KMS-11 (cell line): ENCODE measurements at regions not wholly inside any gene's neighbourhood (a gene's known extent, or its start where the extent isn't known, plus 50 kb on each side); places are given as distances from the start of the nearest gene placed in this dataset.

Experiments
- H2AFZ ChIP-seq: fragments of 200-600 bp; sonication (generic); 2 replicates; pipeline ENCODE4 v1.6.1; 2016; ENCODE audit warnings: antibody characterized with exemption, mixed run types, low read depth
- H3K27ac ChIP-seq: fragments of 200-600 bp; sonication (generic); 2 replicates; pipeline ENCODE4 v1.6.1; 2016; ENCODE audit warnings: mild to moderate bottlenecking, mixed run types
- H3K27me3 ChIP-seq: fragments of 200-600 bp; sonication (generic); 2 replicates; pipeline ENCODE4 v1.6.1; 2017; ENCODE audit warnings: mild to moderate bottlenecking, low read depth, mixed run types, moderate library complexity; ENCODE audit not compliant: insufficient read depth
- H3K36me3 ChIP-seq: fragments of 200-600 bp; sonication (generic); 2 replicates; pipeline ENCODE4 v1.6.1; 2017; ENCODE audit warnings: mild to moderate bottlenecking, mixed run types; ENCODE audit not compliant: insufficient read depth
- H3K4me1 ChIP-seq: fragments of 200-600 bp; sonication (generic); 2 replicates; pipeline ENCODE4 v1.6.1; 2016; ENCODE audit warnings: mild to moderate bottlenecking, low read depth, mixed run types; ENCODE audit not compliant: poor library complexity, severe bottlenecking
- H3K4me2 ChIP-seq: fragments of 200-600 bp; sonication (generic); 2 replicates; pipeline ENCODE4 v1.7.0; 2016; ENCODE audit warnings: mild to moderate bottlenecking, mixed run types
- H3K4me3 ChIP-seq: fragments of 200-600 bp; sonication (generic); IDR thresholded peaks from 2 replicates; pipeline ENCODE4 v1.6.1; 2017; ENCODE audit warnings: low read depth, low read length, mixed read lengths; ENCODE audit not compliant: insufficient read depth
- H3K79me2 ChIP-seq: fragments of 200-600 bp; sonication (generic); 2 replicates; pipeline ENCODE4 v1.6.1; 2016; ENCODE audit warnings: low read depth, mixed run types; ENCODE audit not compliant: insufficient read depth
- H3K9ac ChIP-seq: fragments of 200-600 bp; sonication (generic); 2 replicates; pipeline ENCODE4 v1.6.1; 2016; ENCODE audit warnings: mild to moderate bottlenecking, mixed run types
- H4K20me1 ChIP-seq: fragments of 200-600 bp; sonication (generic); 2 replicates; pipeline ENCODE4 v1.6.1; 2016; ENCODE audit warnings: mild to moderate bottlenecking, mixed run types; ENCODE audit not compliant: insufficient read depth
- TF ChIP-seq, protein P1 (sequence below): fragments of 200-600 bp; sonication (generic); conservative IDR thresholded peaks from 2 replicates; pipeline ENCODE4 v1.6.1; 2017; ENCODE audit warnings: low read depth, mild to moderate bottlenecking, antibody characterized with exemption, low read length, moderate library complexity, mixed read lengths

DNA sequence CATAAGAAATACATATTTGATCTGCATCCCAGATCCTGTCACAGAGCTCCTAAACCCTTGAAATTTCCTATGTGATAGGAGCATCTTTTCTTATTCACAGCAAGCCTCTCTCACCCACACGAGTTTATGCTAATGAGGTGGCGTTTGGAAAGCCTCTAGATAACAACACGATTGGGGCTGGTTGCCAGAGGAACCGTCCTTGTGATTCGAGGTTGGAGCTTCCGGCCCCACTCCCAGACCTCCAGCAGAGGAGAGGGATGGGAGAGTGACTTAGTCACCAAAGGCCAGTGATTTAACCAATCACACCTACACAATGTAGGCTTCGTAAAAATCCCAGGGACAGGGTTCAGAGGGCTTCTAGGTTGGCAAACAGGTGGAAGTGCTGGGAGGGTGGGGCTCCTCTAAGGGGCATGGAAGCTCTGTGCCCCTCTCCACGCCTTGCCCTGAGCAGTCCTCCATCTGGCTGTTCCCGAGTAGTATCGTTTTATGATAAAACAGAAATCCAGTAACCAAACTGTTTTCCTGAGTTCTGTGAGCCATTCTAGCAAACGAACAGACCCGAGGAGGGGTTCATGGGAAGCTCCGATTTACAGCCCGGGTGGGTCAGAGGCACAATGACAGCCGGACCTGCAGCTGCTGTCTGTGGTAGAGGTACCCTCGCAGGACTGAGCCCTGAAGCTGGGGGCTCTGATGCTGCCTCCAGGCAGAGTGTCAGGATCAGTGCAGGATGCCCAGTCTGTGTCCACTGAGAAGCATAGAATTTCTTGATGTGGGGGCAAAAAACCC lies 238.1 kb upstream of the ARID1B start:
- H3K4me2 ChIP-seq = no peak overlapping the region
- no peaks in the 10 kb centered on the region for H3K27me3 ChIP-seq
- no peak overlapping the region for H3K27ac ChIP-seq
- H3K79me2 ChIP-seq = no peaks in the 10 kb centered on the region
- H3K9ac ChIP-seq = no peak overlapping the region
- H3K36me3 ChIP-seq = no peaks in the 10 kb centered on the region
- no peak overlapping the region for H3K4me3 ChIP-seq
- TF ChIP-seq, protein P1, sequence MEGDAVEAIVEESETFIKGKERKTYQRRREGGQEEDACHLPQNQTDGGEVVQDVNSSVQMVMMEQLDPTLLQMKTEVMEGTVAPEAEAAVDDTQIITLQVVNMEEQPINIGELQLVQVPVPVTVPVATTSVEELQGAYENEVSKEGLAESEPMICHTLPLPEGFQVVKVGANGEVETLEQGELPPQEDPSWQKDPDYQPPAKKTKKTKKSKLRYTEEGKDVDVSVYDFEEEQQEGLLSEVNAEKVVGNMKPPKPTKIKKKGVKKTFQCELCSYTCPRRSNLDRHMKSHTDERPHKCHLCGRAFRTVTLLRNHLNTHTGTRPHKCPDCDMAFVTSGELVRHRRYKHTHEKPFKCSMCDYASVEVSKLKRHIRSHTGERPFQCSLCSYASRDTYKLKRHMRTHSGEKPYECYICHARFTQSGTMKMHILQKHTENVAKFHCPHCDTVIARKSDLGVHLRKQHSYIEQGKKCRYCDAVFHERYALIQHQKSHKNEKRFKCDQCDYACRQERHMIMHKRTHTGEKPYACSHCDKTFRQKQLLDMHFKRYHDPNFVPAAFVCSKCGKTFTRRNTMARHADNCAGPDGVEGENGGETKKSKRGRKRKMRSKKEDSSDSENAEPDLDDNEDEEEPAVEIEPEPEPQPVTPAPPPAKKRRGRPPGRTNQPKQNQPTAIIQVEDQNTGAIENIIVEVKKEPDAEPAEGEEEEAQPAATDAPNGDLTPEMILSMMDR = no peak
- no peaks in the 10 kb centered on the region for H4K20me1 ChIP-seq
- no peak overlapping the region for H2AFZ ChIP-seq
- H3K4me1 ChIP-seq = no peaks in the 10 kb centered on the region

DNA sequence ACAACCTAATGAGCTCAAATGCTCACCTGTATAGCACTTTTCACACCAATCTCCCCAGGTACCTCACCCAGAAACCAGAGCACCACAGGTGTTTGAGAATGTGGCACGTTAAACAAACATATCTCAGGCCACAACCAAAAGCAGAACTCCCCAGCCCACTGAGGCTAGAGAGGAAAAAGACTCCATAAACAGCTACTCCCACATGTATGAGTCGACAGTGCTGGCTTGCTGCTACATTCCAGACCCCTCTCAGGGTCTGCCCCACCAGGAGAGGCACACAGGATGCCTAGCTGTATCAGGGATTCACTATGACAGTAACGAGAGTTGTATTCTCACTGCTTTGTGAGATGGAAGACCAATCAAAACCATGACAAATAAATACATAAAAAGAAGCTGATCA lies 242.6 kb upstream of the ARID1B start:
- H4K20me1 ChIP-seq = no peaks in the 10 kb centered on the region
- no peak overlapping the region for H3K27ac ChIP-seq
- H3K79me2 ChIP-seq = no peaks in the 10 kb centered on the region
- H2AFZ ChIP-seq = no peak overlapping the region
- H3K9ac ChIP-seq = no peak overlapping the region
- no peaks in the 10 kb centered on the region for H3K36me3 ChIP-seq
- no peak overlapping the region for H3K4me3 ChIP-seq
- H3K4me1 ChIP-seq = no peaks in the 10 kb centered on the region
- H3K4me2 ChIP-seq = no peak overlapping the region
- TF ChIP-seq, protein P1 = no peak
- no peaks in the 10 kb centered on the region for H3K27me3 ChIP-seq

DNA sequence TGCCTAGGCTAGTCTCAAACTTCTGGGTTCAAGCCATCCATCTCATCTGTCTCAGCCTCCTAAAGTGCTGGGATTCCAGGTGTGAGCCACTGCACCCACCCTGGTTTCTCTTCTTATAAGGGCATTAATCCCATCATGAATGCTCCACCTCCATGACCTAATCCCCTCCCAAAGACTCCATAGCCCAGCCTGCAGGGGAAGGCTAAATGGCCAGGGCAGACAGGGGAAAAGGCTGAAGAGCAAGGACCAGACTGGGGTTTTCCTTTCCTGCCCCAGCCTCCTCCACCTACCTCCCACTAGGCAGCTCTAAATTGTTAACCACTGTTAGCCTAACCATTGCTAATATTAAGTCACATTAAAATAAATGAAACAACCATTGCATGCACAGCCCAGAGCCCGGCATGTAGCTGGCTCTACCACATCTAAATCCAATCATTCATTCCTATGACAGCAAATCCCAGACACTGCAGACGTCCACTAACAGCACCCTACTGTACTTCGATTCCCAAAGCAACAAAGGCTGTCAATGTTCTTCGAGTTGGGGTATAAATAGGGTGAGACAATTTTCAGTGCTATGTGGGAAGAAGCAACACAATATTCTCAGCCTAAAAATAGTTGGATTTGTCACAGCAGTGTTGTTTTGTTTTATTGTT lies 243.2 kb upstream of the ARID1B start:
- Histone ChIP-seq H3K27me3 (no peaks in the 10 kb centered on the region), H3K27ac (no peak overlapping the region), H3K79me2 (no peaks in the 10 kb centered on the region), H3K4me2 (no peak overlapping the region), H3K4me3 (no peak overlapping the region), H4K20me1 (no peaks in the 10 kb centered on the region), H3K4me1 (no peaks in the 10 kb centered on the region), H3K36me3 (no peaks in the 10 kb centered on the region), H3K9ac (no peak overlapping the region), H2AFZ (no peak overlapping the region)
- TF ChIP-seq, protein P1 = no peak

DNA sequence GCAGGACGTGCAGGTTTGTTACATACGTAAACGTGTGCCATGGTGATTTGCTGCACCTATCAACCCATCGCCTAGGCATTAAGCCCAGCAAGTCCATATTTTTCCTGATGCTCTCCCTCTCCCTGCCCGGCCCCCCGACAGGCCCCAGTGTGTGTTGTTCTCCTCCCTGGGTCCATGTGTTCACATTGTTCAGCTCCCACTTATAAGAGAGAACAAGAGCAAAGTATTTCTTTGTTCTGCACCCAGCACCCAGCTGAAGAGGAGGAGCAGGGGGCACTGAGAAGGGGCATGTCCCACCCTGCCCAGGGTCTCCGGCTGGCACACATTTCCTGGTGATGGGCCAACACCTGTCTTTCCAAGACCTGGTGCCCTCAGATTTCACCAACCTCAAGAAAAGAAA lies 251.1 kb upstream of the ARID1B start:
- H3K4me3 ChIP-seq = no peak overlapping the region
- no peaks in the 10 kb centered on the region for H3K27me3 ChIP-seq
- TF ChIP-seq, protein P1 = no peak
- no peak overlapping the region for H3K9ac ChIP-seq
- H3K27ac ChIP-seq = no peak overlapping the region
- no peaks in the 10 kb centered on the region for H3K79me2 ChIP-seq
- no peak overlapping the region for H3K4me2 ChIP-seq
- H4K20me1 ChIP-seq = no peaks in the 10 kb centered on the region
- H3K4me1 ChIP-seq = no peaks in the 10 kb centered on the region
- H3K36me3 ChIP-seq = no peaks in the 10 kb centered on the region
- H2AFZ ChIP-seq = no peak overlapping the region
